ENCODE measurements at regions not wholly inside any gene's neighbourhood (a gene's known extent, or its start where the extent isn't known, plus 50 kb on each side); places are given as distances from the start of the nearest gene placed in this dataset.

DNA sequence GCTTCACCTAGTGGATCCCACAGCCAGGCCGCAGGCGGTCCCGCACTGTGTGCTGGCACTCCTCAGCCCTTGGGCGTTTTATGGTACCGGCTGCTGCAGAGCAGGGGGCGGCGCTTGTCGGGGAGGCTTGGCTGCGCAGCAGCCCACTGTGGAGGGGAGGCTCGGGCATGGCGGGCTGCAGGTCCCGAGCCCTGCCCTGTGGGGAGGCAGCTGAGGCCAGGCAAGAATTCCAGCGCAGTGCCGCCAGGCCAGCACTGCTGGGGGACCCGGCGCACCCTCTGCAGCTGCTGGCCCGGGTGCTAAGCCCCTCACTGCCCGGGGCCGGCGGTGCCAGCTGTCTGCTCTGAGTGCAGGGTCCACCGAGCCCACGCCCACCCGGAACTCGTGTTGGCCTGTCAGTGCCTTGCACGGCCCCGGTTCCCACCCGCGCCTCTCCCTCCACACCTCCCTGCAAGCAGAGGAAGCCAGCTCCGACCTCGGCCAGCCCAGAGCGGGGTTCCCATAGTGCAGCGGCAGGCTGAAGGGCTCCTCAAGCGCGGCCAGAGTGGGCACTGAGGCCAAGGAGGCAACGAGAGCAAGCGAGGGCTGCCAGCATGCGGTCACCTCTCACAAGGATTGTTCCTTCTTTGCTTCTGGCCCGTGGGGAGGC lies 435.0 kb upstream of the ATP10A start:
- POLR2A ChIA-PET, result no interaction called here

GRCh38 chr15:26295336-26296085 lies 432.4 kb upstream of the ATP10A start:
- no peak overlapping the region for H3K4me3 ChIP-seq (ENCODE audit: low read depth, low read length)
- Mint-ChIP-seq H3K36me3 (ENCODE audit: insufficient read depth, unreplicated experiment) (no peaks in the 10 kb centered on the region), H3K27me3 (ENCODE audit: insufficient read depth, unreplicated experiment) (no peaks in the 10 kb centered on the region), H3K27ac (ENCODE audit: unreplicated experiment) (no peak overlapping the region), H3K9me3 (ENCODE audit: unreplicated experiment) (peaks cover 20% of the 10 kb centered on the region), H3K4me1 (ENCODE audit: low read depth, unreplicated experiment) (no peaks in the 10 kb centered on the region), H3K4me3 (ENCODE audit: unreplicated experiment) (no peak overlapping the region)
- no TSS peak for BruUV-seq (replicated peaks)
- POLR2A ChIA-PET, result no interaction called here
- H3K27me3 ChIP-seq (replicated peaks; ENCODE audit: control insufficient read depth, insufficient read depth, low read length), result no peaks in the 10 kb centered on the region
- intact Hi-C loops (cut with micrococcal nuclease; ENCODE audit: unreplicated experiment), result no loop called here
- H3K36me3 ChIP-seq (ENCODE audit: control insufficient read depth, insufficient read depth, low read length), result no peaks in the 10 kb centered on the region
- CTCF ChIA-PET, result no interaction called here
- DNase-seq, result no peak
- no peaks in the 10 kb centered on the region for H3K4me1 ChIP-seq
- no peaks in the 10 kb centered on the region; the same call in 1 of the 2 replicates for H3K9me3 ChIP-seq
- TF ChIP-seq, protein P1, sequence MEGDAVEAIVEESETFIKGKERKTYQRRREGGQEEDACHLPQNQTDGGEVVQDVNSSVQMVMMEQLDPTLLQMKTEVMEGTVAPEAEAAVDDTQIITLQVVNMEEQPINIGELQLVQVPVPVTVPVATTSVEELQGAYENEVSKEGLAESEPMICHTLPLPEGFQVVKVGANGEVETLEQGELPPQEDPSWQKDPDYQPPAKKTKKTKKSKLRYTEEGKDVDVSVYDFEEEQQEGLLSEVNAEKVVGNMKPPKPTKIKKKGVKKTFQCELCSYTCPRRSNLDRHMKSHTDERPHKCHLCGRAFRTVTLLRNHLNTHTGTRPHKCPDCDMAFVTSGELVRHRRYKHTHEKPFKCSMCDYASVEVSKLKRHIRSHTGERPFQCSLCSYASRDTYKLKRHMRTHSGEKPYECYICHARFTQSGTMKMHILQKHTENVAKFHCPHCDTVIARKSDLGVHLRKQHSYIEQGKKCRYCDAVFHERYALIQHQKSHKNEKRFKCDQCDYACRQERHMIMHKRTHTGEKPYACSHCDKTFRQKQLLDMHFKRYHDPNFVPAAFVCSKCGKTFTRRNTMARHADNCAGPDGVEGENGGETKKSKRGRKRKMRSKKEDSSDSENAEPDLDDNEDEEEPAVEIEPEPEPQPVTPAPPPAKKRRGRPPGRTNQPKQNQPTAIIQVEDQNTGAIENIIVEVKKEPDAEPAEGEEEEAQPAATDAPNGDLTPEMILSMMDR (IDR thresholded peaks at IDR 0.05; ENCODE audit: insufficient read depth in 1 of 2, low read depth in 1 of 2, low read length in 1 of 2, severe bottlenecking in 1 of 2, unreplicated experiment in 1 of 2), result no peak

More for the DNA sequence above, 435.0 kb upstream of the ATP10A start:
- Mint-ChIP-seq H3K27me3 (ENCODE audit: insufficient read depth, unreplicated experiment) (no peaks in the 10 kb centered on the region), H3K4me3 (ENCODE audit: unreplicated experiment) (no peak overlapping the region), H3K9me3 (ENCODE audit: unreplicated experiment) (peaks cover 4% of the 10 kb centered on the region), H3K36me3 (ENCODE audit: insufficient read depth, unreplicated experiment) (no peaks in the 10 kb centered on the region), H3K27ac (ENCODE audit: unreplicated experiment) (no peak overlapping the region), H3K4me1 (ENCODE audit: low read depth, unreplicated experiment) (no peaks in the 10 kb centered on the region)
- no peak overlapping the region for H3K4me3 ChIP-seq (ENCODE audit: low read depth, low read length)
- BruUV-seq (replicated peaks), result no TSS peak
- no peaks in the 10 kb centered on the region for H3K4me1 ChIP-seq
- H3K27me3 ChIP-seq (replicated peaks; ENCODE audit: control insufficient read depth, insufficient read depth, low read length), result no peaks in the 10 kb centered on the region
- CTCF ChIA-PET, result no interaction called here
- TF ChIP-seq, protein P1 (IDR thresholded peaks at IDR 0.05; ENCODE audit: insufficient read depth in 1 of 2, low read depth in 1 of 2, low read length in 1 of 2, severe bottlenecking in 1 of 2, unreplicated experiment in 1 of 2), result no peak
- intact Hi-C loops (cut with micrococcal nuclease; ENCODE audit: unreplicated experiment), result no loop called here
- H3K36me3 ChIP-seq (ENCODE audit: control insufficient read depth, insufficient read depth, low read length), result no peaks in the 10 kb centered on the region
- DNase-seq, result no peak
- H3K9me3 ChIP-seq, result 0 out of 2 replicates have a peak, but pooled peaks cover 3% of the 10 kb centered on the region

GRCh38 chr15:26294059-26294689 lies 431.0 kb upstream of the ATP10A start:
- Histone ChIP-seq H3K4me3 (ENCODE audit: low read depth, low read length) (no peak overlapping the region), H3K36me3 (ENCODE audit: control insufficient read depth, insufficient read depth, low read length) (no peaks in the 10 kb centered on the region), H3K9me3 (no peaks in the 10 kb centered on the region; the same call in 1 of the 2 replicates), H3K27me3 (replicated peaks; ENCODE audit: control insufficient read depth, insufficient read depth, low read length) (no peaks in the 10 kb centered on the region), H3K4me1 (no peaks in the 10 kb centered on the region)
- no TSS peak for BruUV-seq (replicated peaks)
- no peak for DNase-seq
- Mint-ChIP-seq H3K9me3 (ENCODE audit: unreplicated experiment) (peaks cover 31% of the 10 kb centered on the region), H3K27me3 (ENCODE audit: insufficient read depth, unreplicated experiment) (no peaks in the 10 kb centered on the region), H3K36me3 (ENCODE audit: insufficient read depth, unreplicated experiment) (no peaks in the 10 kb centered on the region), H3K27ac (ENCODE audit: unreplicated experiment) (no peak overlapping the region), H3K4me3 (ENCODE audit: unreplicated experiment) (no peak overlapping the region), H3K4me1 (ENCODE audit: low read depth, unreplicated experiment) (no peaks in the 10 kb centered on the region)
- POLR2A ChIA-PET, result no interaction called here
- TF ChIP-seq, protein P1 (IDR thresholded peaks at IDR 0.05; ENCODE audit: insufficient read depth in 1 of 2, low read depth in 1 of 2, low read length in 1 of 2, severe bottlenecking in 1 of 2, unreplicated experiment in 1 of 2), result no peak
- intact Hi-C loops (cut with micrococcal nuclease; ENCODE audit: unreplicated experiment), result no loop called here
- CTCF ChIA-PET, result no interaction called here

Data from Caco-2 (cell line).